HG02610 (cell line): ENCODE measurements at regions not wholly inside any gene's neighbourhood (a gene's known extent, or its start where the extent isn't known, plus 50 kb on each side); places are given as distances from the start of the nearest gene placed in this dataset.

Experiments
- ATAC-seq: cut with Tn5 transposase; IDR thresholded peaks from one replicate; pipeline ENCODE4 v1.9.1; 2021; ENCODE audit warnings: mild to moderate bottlenecking, moderate library complexity; ENCODE audit not compliant: unreplicated experiment

DNA sequence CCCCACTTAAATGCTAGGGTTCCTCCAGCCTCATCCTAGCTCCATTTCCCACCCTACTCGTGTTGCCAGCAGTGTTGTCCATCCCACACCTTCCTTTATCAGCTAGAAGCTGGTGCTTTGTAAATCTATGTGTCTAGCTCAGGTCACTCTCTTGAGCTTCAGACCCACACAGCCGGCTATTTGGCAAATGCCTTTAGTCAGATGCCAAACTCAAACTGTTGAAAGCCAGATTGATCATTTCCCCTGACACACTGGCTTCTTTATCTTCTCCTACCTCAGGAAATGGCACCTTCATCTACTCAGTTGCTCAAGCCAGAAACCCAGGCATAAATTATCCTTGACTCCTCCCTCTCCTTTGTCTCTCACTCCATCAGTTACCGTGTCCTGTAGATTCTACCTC, 61.5 kb upstream of the TPM1 start:
- ATAC-seq: no peak

- no peak for ATAC-seq
Observed at GRCh38 chr15:62983956-62984355, 58.6 kb upstream of the TPM1 start.

DNA sequence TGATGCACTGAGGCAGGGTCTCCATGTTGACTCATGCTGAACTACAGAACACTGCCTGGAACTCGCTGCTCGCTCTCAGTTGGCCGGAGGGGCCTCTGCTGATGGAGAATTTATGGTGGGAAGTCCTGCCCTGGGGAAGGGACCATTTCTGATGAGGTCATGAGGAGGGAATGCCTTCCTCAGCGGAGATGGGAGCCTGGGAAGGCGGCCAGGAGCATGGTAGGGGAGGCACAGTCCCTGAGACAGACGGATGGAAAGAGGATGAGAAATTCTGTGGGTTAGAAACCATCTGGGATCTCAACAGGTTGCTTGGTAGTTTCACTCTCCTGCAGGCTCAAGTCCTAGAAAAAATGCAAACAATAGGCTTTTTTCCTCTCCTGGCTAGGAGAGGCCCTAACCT, 56.8 kb upstream of the TPM1 start:
- ATAC-seq: no peak

GRCh38 chr15:62986948-62987347, 55.6 kb upstream of the TPM1 start:
- ATAC-seq: no peak

GRCh38 chr15:62988701-62989100, 53.8 kb upstream of the TPM1 start:
- ATAC-seq: no peak

DNA sequence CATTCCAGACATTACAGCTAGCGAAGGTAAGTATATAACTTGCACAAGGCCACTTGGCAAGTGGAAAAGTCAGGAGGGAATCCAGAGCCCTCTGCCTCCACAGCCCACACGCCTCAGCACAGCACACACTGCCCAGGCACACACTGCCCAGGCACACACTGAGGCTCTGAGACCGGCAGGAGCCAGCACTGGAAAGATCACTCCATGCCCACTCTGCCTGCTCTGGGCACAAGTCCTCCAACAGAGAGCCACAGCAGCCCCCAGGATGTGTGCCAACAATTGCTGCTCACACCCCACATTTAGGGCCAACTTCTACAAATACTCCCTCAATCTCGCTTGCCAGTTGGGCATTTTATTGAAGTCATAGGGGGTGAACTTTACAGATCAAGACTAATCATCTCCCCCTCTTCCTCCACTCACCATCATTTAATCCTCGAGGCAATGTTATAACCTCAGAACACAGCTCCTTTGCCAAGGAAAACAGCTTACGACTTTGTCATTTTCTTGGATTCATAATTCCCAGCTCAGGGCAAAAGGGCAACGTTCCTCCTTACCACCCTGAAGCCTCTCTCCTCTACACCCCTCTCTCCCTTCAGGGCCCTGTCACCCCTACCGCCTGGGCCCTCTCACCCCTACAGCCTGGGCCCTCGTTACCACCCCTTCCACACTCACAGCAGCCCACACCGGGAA, 53.0 kb upstream of the TPM1 start:
- ATAC-seq: no peak

GRCh38 chr15:62991698-62992097, 50.8 kb upstream of the TPM1 start:
- no peak for ATAC-seq

- no peak for ATAC-seq
Observed at GRCh38 chr15:62992302-62992701, 50.2 kb upstream of the TPM1 start.
